Prostate gland (tissue), 2 donors: ENCODE measurements at regions not wholly inside any gene's neighbourhood (a gene's known extent, or its start where the extent isn't known, plus 50 kb on each side); places are given as distances from the start of the nearest gene placed in this dataset.

Source experiments
- POLR2AphosphoS5 ChIP-seq: sonication (generic); formaldehyde crosslinking; IDR thresholded peaks from one replicate; pipeline ENCODE4 v1.6.1; 2017; ENCODE audit warnings: antibody characterized with exemption
- TF ChIP-seq, protein P1 (sequence below), 4 experiments: fragments of 200-600 bp in 2 of 4; fragments of 450-650 bp in 2 of 4; sonication (generic) in 2 of 4; IDR thresholded peaks; 1 replicate in 3 of 4; 2 replicates in 1 of 4; pipeline ENCODE4 v1.5.1; 2016 to 2019; ENCODE audit warnings: antibody characterized with exemption in 4 of 4, mild to moderate bottlenecking in 2 of 4, moderate library complexity in 2 of 4

DNA sequence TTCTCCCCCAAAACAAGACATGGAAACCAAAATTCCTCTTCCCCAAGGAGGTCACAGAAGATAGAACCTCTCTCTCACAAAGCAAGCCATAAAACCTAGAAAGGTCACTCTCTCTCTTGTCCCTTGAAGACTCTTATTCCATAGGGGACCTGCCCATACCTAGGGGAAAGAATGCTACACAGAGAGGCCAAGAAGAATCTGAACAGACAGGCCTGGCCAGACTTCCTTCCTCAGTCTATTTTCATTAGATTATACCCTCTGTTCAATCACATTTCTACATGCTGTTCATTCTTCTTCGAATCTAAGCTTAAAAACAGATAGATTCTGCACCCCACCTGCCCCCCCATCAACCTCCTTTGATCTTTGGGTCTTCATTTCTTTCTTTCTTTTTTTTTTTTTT, 206.8 kb downstream of the TLE4 start:
- TF ChIP-seq, protein P1, sequence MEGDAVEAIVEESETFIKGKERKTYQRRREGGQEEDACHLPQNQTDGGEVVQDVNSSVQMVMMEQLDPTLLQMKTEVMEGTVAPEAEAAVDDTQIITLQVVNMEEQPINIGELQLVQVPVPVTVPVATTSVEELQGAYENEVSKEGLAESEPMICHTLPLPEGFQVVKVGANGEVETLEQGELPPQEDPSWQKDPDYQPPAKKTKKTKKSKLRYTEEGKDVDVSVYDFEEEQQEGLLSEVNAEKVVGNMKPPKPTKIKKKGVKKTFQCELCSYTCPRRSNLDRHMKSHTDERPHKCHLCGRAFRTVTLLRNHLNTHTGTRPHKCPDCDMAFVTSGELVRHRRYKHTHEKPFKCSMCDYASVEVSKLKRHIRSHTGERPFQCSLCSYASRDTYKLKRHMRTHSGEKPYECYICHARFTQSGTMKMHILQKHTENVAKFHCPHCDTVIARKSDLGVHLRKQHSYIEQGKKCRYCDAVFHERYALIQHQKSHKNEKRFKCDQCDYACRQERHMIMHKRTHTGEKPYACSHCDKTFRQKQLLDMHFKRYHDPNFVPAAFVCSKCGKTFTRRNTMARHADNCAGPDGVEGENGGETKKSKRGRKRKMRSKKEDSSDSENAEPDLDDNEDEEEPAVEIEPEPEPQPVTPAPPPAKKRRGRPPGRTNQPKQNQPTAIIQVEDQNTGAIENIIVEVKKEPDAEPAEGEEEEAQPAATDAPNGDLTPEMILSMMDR (IDR thresholded peaks at IDR 0.05) = no peak
- TF ChIP-seq POLR2AphosphoS5 = no peak
